K562 (cell line): ENCODE measurements at regions not wholly inside any gene's neighbourhood (a gene's known extent, or its start where the extent isn't known, plus 50 kb on each side); places are given as distances from the start of the nearest gene placed in this dataset.

Experiments used
- BRD4 ChIP-seq: fragments of 200-600 bp; sonication (generic); IDR thresholded peaks from 2 replicates; pipeline ENCODE4 v1.6.1; 2017; ENCODE audit warnings: inconsistent platforms
- CHAMP1 ChIP-seq: fragments of 450-650 bp; IDR thresholded peaks from 2 replicates; pipeline ENCODE4 v1.6.1; 2016; ENCODE audit warnings: mild to moderate bottlenecking
- CREM ChIP-seq: IDR thresholded peaks from 2 replicates; pipeline ENCODE4 v1.6.1; 2014; ENCODE audit warnings: antibody characterized with exemption, low read depth
- DACH1 ChIP-seq: fragments of 450-650 bp; IDR thresholded peaks from 2 replicates; pipeline ENCODE4 v1.6.1; 2018; ENCODE audit not compliant: partially characterized antibody
- DPF2 ChIP-seq: fragments of 450-650 bp; IDR thresholded peaks from 2 replicates; pipeline ENCODE4 v1.6.1; 2016
- GATA2 ChIP-seq: sonication (generic); formaldehyde crosslinking; IDR thresholded peaks from 2 replicates; pipeline ENCODE4 v1.4.0; 2020; ENCODE audit warnings: mild to moderate bottlenecking, missing genetic modification reagents
- GATAD2B ChIP-seq: fragments of 450-650 bp; IDR thresholded peaks from 2 replicates; pipeline ENCODE4 v1.6.1; 2017; ENCODE audit warnings: mild to moderate bottlenecking, borderline replicate concordance
- GMEB1 ChIP-seq: fragments of 250-450 bp; sonication (Bioruptor Pico); IDR thresholded peaks from 2 replicates; pipeline ENCODE4 v1.4.0; 2020; ENCODE audit warnings: mild to moderate bottlenecking
- HDAC2 ChIP-seq: fragments of 450-650 bp; IDR thresholded peaks from 2 replicates; pipeline ENCODE4 v1.6.1; 2016; ENCODE audit warnings: mild to moderate bottlenecking
- HLTF ChIP-seq: fragments of 450-650 bp; IDR thresholded peaks from 2 replicates; pipeline ENCODE4 v1.6.1; 2016
- HSF4 ChIP-seq: fragments of 250-450 bp; sonication (Bioruptor Pico); IDR thresholded peaks from 2 replicates; pipeline ENCODE4 v2.1.2; 2022; ENCODE audit warnings: mild to moderate bottlenecking, moderate library complexity, borderline replicate concordance
- MTA1 ChIP-seq: fragments of 450-650 bp; IDR thresholded peaks from 2 replicates; pipeline ENCODE4 v1.6.1; 2017; ENCODE audit warnings: borderline replicate concordance
- NFE2L1 ChIP-seq: fragments of 450-650 bp; IDR thresholded peaks from 2 replicates; pipeline ENCODE4 v1.6.1; 2016; ENCODE audit warnings: missing genetic modification characterization, low read depth, mild to moderate bottlenecking, missing compliant biosample characterization, moderate library complexity, borderline replicate concordance
- NFIC ChIP-seq: fragments of 450-650 bp; IDR thresholded peaks from 2 replicates; pipeline ENCODE4 v1.6.1; 2017; ENCODE audit warnings: mild to moderate bottlenecking, inconsistent platforms
- PRMT5 ChIP-seq: sonication (generic); formaldehyde crosslinking; IDR thresholded peaks from 2 replicates; pipeline ENCODE4 v1.5.0; 2020; ENCODE audit warnings: missing genetic modification reagents
- RFX7 ChIP-seq: fragments of 250-450 bp; sonication (Bioruptor Pico); IDR thresholded peaks from 2 replicates; pipeline ENCODE4 v1.5.1; 2021; ENCODE audit warnings: mild to moderate bottlenecking
- SMAD3 ChIP-seq: fragments of 450-650 bp; formaldehyde crosslinking; conservative IDR thresholded peaks from 2 replicates; pipeline ENCODE4 v1.4.0; 2020; ENCODE audit warnings: mild to moderate bottlenecking
- SMARCA5 ChIP-seq: fragments of 450-650 bp; IDR thresholded peaks from 2 replicates; pipeline ENCODE4 v1.6.1; 2016
- SUPT5H ChIP-seq: fragments of 450-650 bp; IDR thresholded peaks from 2 replicates; pipeline ENCODE4 v1.6.1; 2016
- TRIM24 ChIP-seq, 2 experiments: fragments of 450-650 bp; IDR thresholded peaks; 2 replicates each; pipeline ENCODE4 v1.6.1; 2016
- ZBTB2 ChIP-seq: fragments of 450-650 bp; IDR thresholded peaks from 2 replicates; pipeline ENCODE4 v1.6.1; 2016; ENCODE audit warnings: antibody characterized with exemption
- ZBTB34 ChIP-seq: fragments of 250-450 bp; sonication (Bioruptor Pico); IDR thresholded peaks from 2 replicates; pipeline ENCODE4 v1.8.0; 2021; ENCODE audit warnings: mild to moderate bottlenecking, moderate library complexity
- ZC3H11A ChIP-seq: IDR thresholded peaks from 2 replicates; pipeline ENCODE4 v1.6.1; 2012; ENCODE audit warnings: low read depth, low read length, improper control_type of control experiment
- ZNF551 ChIP-seq: fragments of 250-450 bp; sonication (Bioruptor Pico); IDR thresholded peaks from 2 replicates; pipeline ENCODE4 v1.5.0; 2021; ENCODE audit warnings: mild to moderate bottlenecking, moderate library complexity
- ZNF589 ChIP-seq: fragments of 200-800 bp; sonication (Bioruptor generic); IDR thresholded peaks from 2 replicates; pipeline ENCODE4 v1.6.1; 2016; ENCODE audit warnings: low read depth, missing genetic modification characterization, missing compliant biosample characterization

- TF ChIP-seq CHAMP1 (0 out of 2 replicates have a peak, but pooled peaks have one; percentile 20), HSF4 (no peak), CREM (no peak), ZBTB34 (no peak), PRMT5 (CRISPR knock-in tag) (no peak), ZC3H11A (peak; percentile 82; the same call in 1 of the 2 replicates), ZNF551 (no peak), DPF2 (0 out of 2 replicates have a peak, but pooled peaks have one; percentile 27), MTA1 (peak; percentile 94), GMEB1 (CRISPR knock-in tag) (no peak), SMAD3 (CRISPR knock-in tag) (no peak), ZNF589 (CRISPR knock-in tag) (no peak), NFE2L1 (tag) (no peak), GATAD2B (peak; percentile 98), HLTF (0 out of 2 replicates have a peak, but pooled peaks have one; percentile 32), SUPT5H (no peak), TRIM24 (IDR thresholded peaks at IDR 0.05) (peak; percentile 53 to 71; a peak in 3 of 4 replicates), DACH1 (peak; percentile 93), HDAC2 (peak; percentile 68; the same call in 1 of the 2 replicates), GATA2 (peak; percentile 89), RFX7 (CRISPR knock-in tag) (no peak), NFIC (0 out of 2 replicates have a peak, but pooled peaks have one; percentile 9), BRD4 (no peak), SMARCA5 (peak; percentile 43; the same call in 1 of the 2 replicates), ZBTB2 (peak; percentile 94)
These were observed 65.9 kb downstream of the SPRING1 start (continued) for GRCh38 chr12:116672010-116672409.
